Retinal pigment epithelial cell (primary cell): ENCODE measurements at regions not wholly inside any gene's neighbourhood (a gene's known extent, or its start where the extent isn't known, plus 50 kb on each side); places are given as distances from the start of the nearest gene placed in this dataset.

Experiments
- DNase-seq: peaks from one replicate; pipeline ENCODE4 v3.0.0-alpha.2; 2010; ENCODE audit warnings: low read depth
- H3K4me3 ChIP-seq: 2 replicates; pipeline ENCODE4 v1.5.1; 2011; ENCODE audit warnings: mild to moderate bottlenecking, low read length, control low read depth, moderate library complexity
- CTCF ChIP-seq: conservative IDR thresholded peaks from 2 replicates; pipeline ENCODE4 v1.5.1; 2011; ENCODE audit warnings: low read depth, low read length, control low read depth, inconsistent platforms

- no peak overlapping the region for H3K4me3 ChIP-seq
- DNase-seq: no peak
- no peak for TF ChIP-seq CTCF
Measured at GRCh38 chr4:38523524-38524448, 140.2 kb upstream of the KLF3 start.

GRCh38 chr4:38526412-38526811, 137.6 kb upstream of the KLF3 start:
- no peak for TF ChIP-seq CTCF
- no peak for DNase-seq
- H3K4me3 ChIP-seq: no peak overlapping the region

- no peak overlapping the region for H3K4me3 ChIP-seq
- no peak for DNase-seq
Measured at GRCh38 chr4:38529189-38530115, 134.5 kb upstream of the KLF3 start.

GRCh38 chr4:38530486-38530885, 133.5 kb upstream of the KLF3 start:
- no peak overlapping the region for H3K4me3 ChIP-seq
- TF ChIP-seq CTCF: no peak
- DNase-seq: no peak

More at GRCh38 chr4:38529189-38530115, 134.5 kb upstream of the KLF3 start:
- no peak for TF ChIP-seq CTCF

GRCh38 chr4:38531141-38531727, 132.8 kb upstream of the KLF3 start:
- TF ChIP-seq CTCF: no peak
- no peak overlapping the region for H3K4me3 ChIP-seq
- no peak for DNase-seq

GRCh38 chr4:38532908-38533499, 131.0 kb upstream of the KLF3 start:
- no peak for DNase-seq
- no peak for TF ChIP-seq CTCF
- H3K4me3 ChIP-seq: no peak overlapping the region
